ENCODE measurements at regions not wholly inside any gene's neighbourhood (a gene's known extent, or its start where the extent isn't known, plus 50 kb on each side); places are given as distances from the start of the nearest gene placed in this dataset.
A peak's percentile ranks its signal among the peaks of the same experiment; 100 is the strongest.

DNA sequence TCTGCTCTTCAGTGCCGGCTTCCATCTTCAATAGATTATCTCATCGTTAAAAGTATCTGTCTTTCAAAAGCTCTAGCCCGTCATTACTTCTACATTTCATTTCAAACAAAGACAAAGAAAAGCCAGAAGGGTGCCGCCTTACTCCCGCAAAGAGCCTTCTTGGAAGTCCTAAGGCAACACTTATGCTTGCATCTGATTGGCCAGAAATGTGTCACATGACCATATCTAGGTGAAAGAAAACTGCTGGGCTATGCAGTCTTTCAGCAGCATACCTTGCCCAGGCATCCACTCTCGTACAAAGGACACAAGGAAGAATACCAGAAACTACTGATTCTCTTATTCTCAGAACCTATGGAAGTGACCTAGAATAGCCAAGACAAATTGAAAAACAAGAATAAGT, 217.1 kb upstream of the SLC35G4 start (continued):
- TF ChIP-seq TOE1 (IDR thresholded peaks at IDR 0.05; ENCODE audit: borderline replicate concordance) = peak; percentile 70; the same call in 1 of the 2 replicates
- TF ChIP-seq TOE1 (CRISPR knock-in tag; IDR thresholded peaks at IDR 0.05; ENCODE audit: borderline replicate concordance, low read depth) = no peak
- TF ChIP-seq, protein P1, sequence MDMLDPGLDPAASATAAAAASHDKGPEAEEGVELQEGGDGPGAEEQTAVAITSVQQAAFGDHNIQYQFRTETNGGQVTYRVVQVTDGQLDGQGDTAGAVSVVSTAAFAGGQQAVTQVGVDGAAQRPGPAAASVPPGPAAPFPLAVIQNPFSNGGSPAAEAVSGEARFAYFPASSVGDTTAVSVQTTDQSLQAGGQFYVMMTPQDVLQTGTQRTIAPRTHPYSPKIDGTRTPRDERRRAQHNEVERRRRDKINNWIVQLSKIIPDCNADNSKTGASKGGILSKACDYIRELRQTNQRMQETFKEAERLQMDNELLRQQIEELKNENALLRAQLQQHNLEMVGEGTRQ (CRISPR knock-in tag; IDR thresholded peaks at IDR 0.05) = peak; percentile 69
- no peak for TF ChIP-seq ZBED1 (IDR thresholded peaks at IDR 0.05)
- TF ChIP-seq ZFP36 (IDR thresholded peaks at IDR 0.05; ENCODE audit: low read depth, low read length, partially characterized antibody) = no peak
- no peak for TF ChIP-seq TRIM28 (IDR thresholded peaks at IDR 0.05)
- TF ChIP-seq MYNN (IDR thresholded peaks at IDR 0.05) = no peak
- TF ChIP-seq MYNN (CRISPR knock-in tag; IDR thresholded peaks at IDR 0.05) = no peak
- TF ChIP-seq RAD51 (IDR thresholded peaks at IDR 0.05; ENCODE audit: borderline replicate concordance, low read depth) = peak; percentile 73
- TF ChIP-seq, protein P2, sequence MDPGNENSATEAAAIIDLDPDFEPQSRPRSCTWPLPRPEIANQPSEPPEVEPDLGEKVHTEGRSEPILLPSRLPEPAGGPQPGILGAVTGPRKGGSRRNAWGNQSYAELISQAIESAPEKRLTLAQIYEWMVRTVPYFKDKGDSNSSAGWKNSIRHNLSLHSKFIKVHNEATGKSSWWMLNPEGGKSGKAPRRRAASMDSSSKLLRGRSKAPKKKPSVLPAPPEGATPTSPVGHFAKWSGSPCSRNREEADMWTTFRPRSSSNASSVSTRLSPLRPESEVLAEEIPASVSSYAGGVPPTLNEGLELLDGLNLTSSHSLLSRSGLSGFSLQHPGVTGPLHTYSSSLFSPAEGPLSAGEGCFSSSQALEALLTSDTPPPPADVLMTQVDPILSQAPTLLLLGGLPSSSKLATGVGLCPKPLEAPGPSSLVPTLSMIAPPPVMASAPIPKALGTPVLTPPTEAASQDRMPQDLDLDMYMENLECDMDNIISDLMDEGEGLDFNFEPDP (CRISPR knock-in tag; IDR thresholded peaks at IDR 0.05) = no peak
- TF ChIP-seq SRSF7 (optimal IDR thresholded peaks at IDR 0.05; ENCODE audit: low read depth, low read length) = no peak

DNA sequence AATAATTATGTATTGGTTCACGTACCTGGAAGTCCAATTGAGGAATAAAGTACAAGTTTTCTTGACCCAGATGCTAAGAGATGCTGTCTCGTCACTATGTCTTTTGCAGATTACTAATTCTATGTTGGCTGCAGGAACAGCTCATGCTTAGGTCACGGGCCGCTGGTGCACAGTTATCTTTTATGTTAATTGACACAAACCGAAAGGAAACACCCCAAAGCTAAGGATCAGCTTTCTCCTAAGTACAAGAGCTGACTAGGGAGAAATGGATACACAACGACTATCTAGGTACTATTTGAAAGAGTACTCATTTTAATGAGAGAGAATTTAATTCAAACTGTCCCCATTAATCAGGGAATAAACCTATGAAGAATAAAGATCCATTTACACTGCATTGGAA, 217.7 kb upstream of the SLC35G4 start:
- FAIRE-seq = no peak
- no peak for TF ChIP-seq NFYB (IDR thresholded peaks at IDR 0.05; ENCODE audit: extremely low read depth, insufficient read length)
- no peak for TF ChIP-seq CBX3 (IDR thresholded peaks at IDR 0.05; ENCODE audit: borderline replicate concordance in 1 of 2, low read length in 2 of 2)
- no peak for TF ChIP-seq ZNF668 (CRISPR knock-in tag; IDR thresholded peaks at IDR 0.05)
- TF ChIP-seq MAFK (IDR thresholded peaks at IDR 0.05; ENCODE audit: low read length) = no peak
- TF ChIP-seq TSC22D4 (tag; IDR thresholded peaks at IDR 0.05) = no peak
- no peak for TF ChIP-seq ZNF445 (CRISPR knock-in tag; IDR thresholded peaks at IDR 0.05; ENCODE audit: low read depth)
- TF ChIP-seq ARID2 (IDR thresholded peaks at IDR 0.05) = no peak
- TF ChIP-seq RFX5 (IDR thresholded peaks at IDR 0.05; ENCODE audit: low read depth, low read length) = no peak
- no peak for TF ChIP-seq ZNF282 (CRISPR knock-in tag; IDR thresholded peaks at IDR 0.05)
- no peak for TF ChIP-seq LCOR (CRISPR knock-in tag; IDR thresholded peaks at IDR 0.05)
- TF ChIP-seq ZNF764 (CRISPR knock-in tag; IDR thresholded peaks at IDR 0.05; ENCODE audit: low read depth) = no peak

More for the DNA sequence above, 217.7 kb upstream of the SLC35G4 start:
- no peak for ATAC-seq
- intact Hi-C loops (cut with micrococcal nuclease) = no loop called here
- Histone ChIP-seq H2AFZ (ENCODE audit: low read depth, low read length) (no peak overlapping the region), H3K4me1 (replicated peaks in 1 of 2; ENCODE audit: control insufficient read depth in 2 of 2, insufficient read depth in 2 of 2, low read length in 2 of 2) (no peaks in the 10 kb centered on the region), H3K79me2 (ENCODE audit: control insufficient read depth, insufficient read depth, low read length) (no peaks in the 10 kb centered on the region), H3K4me3 (no peak overlapping the region), H3K27ac (ENCODE audit: extremely low read depth, low read depth, low read length) (no peak overlapping the region), H3K4me2 (ENCODE audit: insufficient read depth, low read length) (no peak overlapping the region), H3K27me3 (ENCODE audit: control insufficient read depth in 2 of 2, insufficient read depth in 2 of 2, low read length in 2 of 2) (0 out of 5 replicates have a peak, but pooled peaks cover 0 to 3% of the 10 kb centered on the region in 2 experiments), H3K9ac (ENCODE audit: insufficient read depth in 1 of 2, low read depth in 2 of 2, low read length in 2 of 2) (no peak overlapping the region), H3K9me1 (ENCODE audit: control insufficient read depth, insufficient read depth, low read length) (no peaks in the 10 kb centered on the region), H3K9me3 (replicated peaks; ENCODE audit: control insufficient read depth, insufficient read depth, low read depth, low read length) (no peaks in the 10 kb centered on the region), H4K20me1 (replicated peaks; ENCODE audit: control insufficient read depth, insufficient read depth, low read length) (no peaks in the 10 kb centered on the region), H3K36me3 (ENCODE audit: control insufficient read depth, insufficient read depth, low read length) (no peaks in the 10 kb centered on the region)
- CTCF ChIA-PET (ENCODE audit: low intra/inter-chr PET ratio) = no interaction called here
- 1% methylated on average over 6 of the region's 6 CpGs for WGBS (ENCODE audit: insufficient coverage, low coverage, missing lambda C conversion rate)
- POLR2A ChIA-PET = no interaction called here
- in situ Hi-C loops (cut with MboI) = no loop called here
- BruUV-seq (replicated peaks) = no TSS peak
- DNase-seq (ENCODE audit: extremely low read depth in 1 of 4, low spot score in 3 of 4) = no peak

Measured in K562 (cell line).